ENCODE measurements at regions not wholly inside any gene's neighbourhood (a gene's known extent, or its start where the extent isn't known, plus 50 kb on each side); places are given as distances from the start of the nearest gene placed in this dataset.

- intact Hi-C loops (cut with micrococcal nuclease; ENCODE audit: unreplicated experiment) = loop anchor here (2.0 to 5.0 kb wide), 2 partner anchors 83 to 276 kb away; no protein-coding TSS in a partner anchor
- peak; percentile 88 for FAIRE-seq
Measured at GRCh38 chrX:51420610-51421009, 75.8 kb downstream of the NUDT11 start.

More at GRCh38 chrX:51420610-51421009, 75.8 kb downstream of the NUDT11 start:
- Histone ChIP-seq H3K4me3 (no peak overlapping the region), H3K4me1 (ENCODE audit: control insufficient read depth, insufficient read depth, low read length) (no peaks in the 10 kb centered on the region), H4K20me1 (ENCODE audit: control insufficient read depth, insufficient read depth) (no peaks in the 10 kb centered on the region), H3K9ac (ENCODE audit: control insufficient read depth, insufficient read depth, low read length) (no peak overlapping the region), H3K27me3 (replicated peaks in 1 of 2; ENCODE audit: control insufficient read depth in 2 of 2, insufficient read depth in 2 of 2, low read length in 1 of 2) (no peaks in the 10 kb centered on the region), H3K4me2 (ENCODE audit: control insufficient read depth, insufficient read depth) (no peak overlapping the region), H3K36me3 (ENCODE audit: control insufficient read depth in 2 of 2, insufficient read depth in 2 of 2, low read length in 1 of 2) (no peaks in the 10 kb centered on the region), H2AFZ (ENCODE audit: control insufficient read depth, low read depth, low read length) (no peak overlapping the region), H3K27ac (ENCODE audit: control insufficient read depth, insufficient read depth) (no peak overlapping the region), H3K9me3 (replicated peaks; ENCODE audit: control insufficient read depth, insufficient read depth, low read length) (no peaks in the 10 kb centered on the region), H3K79me2 (ENCODE audit: control insufficient read depth, insufficient read depth, low read length) (no peaks in the 10 kb centered on the region)
- no TSS peak for BruUV-seq (replicated peaks)
- in situ Hi-C loops (cut with MboI) = no loop called here
- DNase-seq (ENCODE audit: low read depth, low spot score) (no peak), ATAC-seq (peak; percentile 58)
- ChIA-PET SMC1A (ENCODE audit: uncharacterized antibody, unreplicated experiment) (interaction anchor here (0.6 to 2.2 kb wide), 5 partner anchors 17 to 314 kb away, joined by 3 to 10 read pairs (median 3); no protein-coding TSS in a partner anchor), POLR2A (no interaction called here), CTCF (interaction anchor here (0.6 to 4.1 kb wide), 21 partner anchors 8 to 738 kb away, joined by 3 to 30 read pairs (median 5); no protein-coding TSS in a partner anchor), RAD21 (ENCODE audit: unreplicated experiment) (interaction anchor here (1.2 to 1.7 kb wide), 3 partner anchors 82 to 277 kb away, joined by 3 to 10 read pairs (median 4); no protein-coding TSS in a partner anchor)
- TF ChIP-seq CTCF (IDR thresholded peaks at IDR 0.05 in 2 of 3, conservative IDR thresholded peaks at IDR 0.05 in 1 of 3; ENCODE audit: control insufficient read depth in 2 of 3, extremely low read depth in 1 of 3, insufficient read depth in 1 of 3, low read depth in 3 of 3, low read length in 3 of 3) (peak; percentile 60 to 74 (median 62); a peak in 5 of 6 replicates), RAD21 (IDR thresholded peaks at IDR 0.05; ENCODE audit: insufficient read depth, low read depth, low read length) (peak; percentile 53), SMC3 (IDR thresholded peaks at IDR 0.05; ENCODE audit: borderline replicate concordance, low read length) (peak; percentile 40; the same call in 1 of the 2 replicates), TBL1XR1 (IDR thresholded peaks at IDR 0.05; ENCODE audit: low read depth, low read length) (no peak)
- WGBS (ENCODE audit: insufficient coverage, insufficient replicate concordance, low lambda C conversion rate, missing lambda C conversion rate) = 0% methylated on average over 5 of the region's 5 CpGs
